GM10266 (cell line): ENCODE measurements at regions not wholly inside any gene's neighbourhood (a gene's known extent, or its start where the extent isn't known, plus 50 kb on each side); places are given as distances from the start of the nearest gene placed in this dataset.

Experiments
- DNase-seq: peaks from one replicate; pipeline ENCODE4 v3.0.0; 2012; ENCODE audit errors: extremely low spot score
- CTCF ChIP-seq: IDR thresholded peaks from 2 replicates; pipeline ENCODE4 v1.5.1; 2012; ENCODE audit warnings: mild to moderate bottlenecking, low read depth; ENCODE audit not compliant: control insufficient read depth, insufficient read depth; ENCODE audit errors: missing control alignments

GRCh38 chr22:49025791-49026493, 801.7 kb downstream of the BRD1 start:
- DNase-seq, result no peak

GRCh38 chr22:49024775-49025440, 802.8 kb downstream of the BRD1 start:
- TF ChIP-seq CTCF, result no peak
- no peak for DNase-seq

More at GRCh38 chr22:49025791-49026493, 801.7 kb downstream of the BRD1 start:
- no peak for TF ChIP-seq CTCF

GRCh38 chr22:49023879-49024774, 803.5 kb downstream of the BRD1 start:
- no peak for DNase-seq
- no peak for TF ChIP-seq CTCF

GRCh38 chr22:49023161-49023878, 804.4 kb downstream of the BRD1 start:
- no peak for DNase-seq
- no peak for TF ChIP-seq CTCF

- DNase-seq, result no peak
- TF ChIP-seq CTCF, result no peak
Observed at GRCh38 chr22:49022816-49023160, 804.9 kb downstream of the BRD1 start.

- DNase-seq, result no peak
- TF ChIP-seq CTCF, result no peak
Observed at GRCh38 chr22:49021926-49022815, 805.5 kb downstream of the BRD1 start.
